GM21528 (cell line): ENCODE measurements at regions not wholly inside any gene's neighbourhood (a gene's known extent, or its start where the extent isn't known, plus 50 kb on each side); places are given as distances from the start of the nearest gene placed in this dataset.
A peak's percentile ranks its signal among the peaks of the same experiment; 100 is the strongest.
"Not testable (repeated sequence)": the region's sequence is repeated elsewhere in the genome, so short reads cannot be mapped to it uniquely, and the experiment has no call there.

Source experiments
- ATAC-seq: cut with Tn5 transposase; IDR thresholded peaks from one replicate; pipeline ENCODE4 v1.9.1; 2021; ENCODE audit warnings: mild to moderate bottlenecking, moderate library complexity; ENCODE audit not compliant: unreplicated experiment, low FRiP score

GRCh38 chr4:49117951-49118350 is 131.9 kb downstream of the CWH43 start:
- ATAC-seq = not testable (repeated sequence)

- ATAC-seq = peak; percentile 67
Observed at GRCh38 chr4:49118379-49119212, 132.5 kb downstream of the CWH43 start.

GRCh38 chr4:49119345-49119744 is 133.3 kb downstream of the CWH43 start:
- ATAC-seq = not testable (repeated sequence)

GRCh38 chr4:49120042-49120779 is 134.1 kb downstream of the CWH43 start:
- ATAC-seq = peak; percentile 13

GRCh38 chr4:49120804-49121203 is 134.7 kb downstream of the CWH43 start:
- ATAC-seq = peak; percentile 40

GRCh38 chr4:49126443-49126842 is 140.4 kb downstream of the CWH43 start:
- ATAC-seq = not testable (repeated sequence)

GRCh38 chr4:49126858-49127257 is 140.8 kb downstream of the CWH43 start:
- not testable (repeated sequence) for ATAC-seq

GRCh38 chr4:49129385-49129784 is 143.3 kb downstream of the CWH43 start:
- ATAC-seq = not testable (repeated sequence)

- not testable (repeated sequence) for ATAC-seq
Observed at GRCh38 chr4:49129870-49130269, 143.8 kb downstream of the CWH43 start.

- ATAC-seq = not testable (repeated sequence)
Observed at GRCh38 chr4:49130724-49131123, 144.6 kb downstream of the CWH43 start.

- ATAC-seq = peak; percentile 62
Observed at GRCh38 chr4:49137043-49137442, 151.0 kb downstream of the CWH43 start.

- not testable (repeated sequence) for ATAC-seq
Observed at GRCh38 chr4:49137961-49138360, 151.9 kb downstream of the CWH43 start.

GRCh38 chr4:49138818-49139217 is 152.7 kb downstream of the CWH43 start:
- ATAC-seq = not testable (repeated sequence)

GRCh38 chr4:49139513-49139912 is 153.4 kb downstream of the CWH43 start:
- ATAC-seq = peak; percentile 56

- not testable (repeated sequence) for ATAC-seq
Observed at GRCh38 chr4:49140351-49140750, 154.3 kb downstream of the CWH43 start.

GRCh38 chr4:49141955-49142354 is 155.9 kb downstream of the CWH43 start:
- not testable (repeated sequence) for ATAC-seq

- ATAC-seq = peak; percentile 67
Observed at GRCh38 chr4:49147143-49147542, 161.1 kb downstream of the CWH43 start.

- ATAC-seq = not testable (repeated sequence)
Observed at GRCh38 chr4:49147596-49147995, 161.5 kb downstream of the CWH43 start.

GRCh38 chr4:49149006-49149975 is 163.2 kb downstream of the CWH43 start:
- peak; percentile 89 for ATAC-seq

- ATAC-seq = not testable (repeated sequence)
Observed at GRCh38 chr4:49150351-49151083, 164.4 kb downstream of the CWH43 start.
